CD4-positive, alpha-beta memory T cell (primary cell): ENCODE measurements at regions not wholly inside any gene's neighbourhood (a gene's known extent, or its start where the extent isn't known, plus 50 kb on each side); places are given as distances from the start of the nearest gene placed in this dataset.
"Not testable (repeated sequence)": the region's sequence is repeated elsewhere in the genome, so short reads cannot be mapped to it uniquely, and the experiment has no call there.

Source experiments
- CTCF ChIA-PET: fragments of 350-600 bp; sonication (Branson Sonifier 250); formaldehyde crosslinking; loops from one replicate; lab custom pipeline; 2021; ENCODE audit warnings: inconsistent platforms; ENCODE audit not compliant: partially characterized antibody; lab: Charles Lee
- POLR2A ChIA-PET: fragments of 350-600 bp; sonication (Branson Sonifier 250); formaldehyde crosslinking; loops from one replicate; lab custom pipeline; 2021; ENCODE audit not compliant: partially characterized antibody; lab: Charles Lee
- DNase-seq, 5 donors: peaks; one replicate each; pipeline versions ENCODE4 v3.0.0 to v3.0.0-alpha.2; 2020 to 2022; ENCODE audit warnings: mixed read lengths in 1 of 5
- H3K27ac ChIP-seq: one replicate; pipeline ENCODE4 v1.7.0; 2013; ENCODE audit warnings: low read depth, low read length
- H3K27me3 ChIP-seq: 2 replicates; pipeline ENCODE4 v1.7.0; 2013; ENCODE audit warnings: mild to moderate bottlenecking, low read length, moderate library complexity; ENCODE audit not compliant: insufficient read depth
- H3K36me3 ChIP-seq: 2 replicates; pipeline ENCODE4 v1.7.0; 2013; ENCODE audit warnings: mild to moderate bottlenecking, low read length, moderate library complexity; ENCODE audit not compliant: insufficient read depth
- H3K4me1 ChIP-seq: 2 replicates; pipeline ENCODE4 v1.7.0; 2013; ENCODE audit warnings: mild to moderate bottlenecking, low read length, moderate library complexity; ENCODE audit not compliant: insufficient read depth
- H3K4me3 ChIP-seq, 2 donors: one replicate each; pipeline ENCODE4 v1.7.0; 2013; ENCODE audit warnings: low read length in 2 of 2, mild to moderate bottlenecking in 1 of 2
- H3K9me3 ChIP-seq, 2 donors: one replicate each; pipeline ENCODE4 v1.7.0; 2013; ENCODE audit warnings: low read length in 2 of 2, control low read depth in 1 of 2; ENCODE audit not compliant: control insufficient read depth in 1 of 2
- H3K27ac Mint-ChIP-seq, 7 donors: one replicate each; pipeline ENCODE4 v1.8.0; 2020 to 2021; ENCODE audit warnings: mixed read lengths in 7 of 7, mild to moderate bottlenecking in 6 of 7, inconsistent platforms in 3 of 7, moderate library complexity in 3 of 7
- H3K27me3 Mint-ChIP-seq, 2 donors: one replicate each; pipeline ENCODE4 v1.8.0; 2020 to 2021; ENCODE audit warnings: mixed read lengths in 2 of 2
- H3K36me3 Mint-ChIP-seq, 2 donors: one replicate each; pipeline ENCODE4 v1.8.0; 2020 to 2021; ENCODE audit warnings: mixed read lengths in 2 of 2, inconsistent platforms in 1 of 2, mild to moderate bottlenecking in 1 of 2
- H3K4me1 Mint-ChIP-seq, 4 donors: one replicate each; pipeline ENCODE4 v1.8.0; 2020 to 2021; ENCODE audit warnings: mixed read lengths in 4 of 4, mild to moderate bottlenecking in 1 of 4
- H3K4me3 Mint-ChIP-seq, 8 donors: one replicate each; pipeline ENCODE4 v1.8.0; 2020 to 2021; ENCODE audit warnings: mixed read lengths in 8 of 8, mild to moderate bottlenecking in 7 of 8, moderate library complexity in 6 of 8, inconsistent platforms in 3 of 8
- H3K9me3 Mint-ChIP-seq, 8 donors: one replicate each; pipeline ENCODE4 v1.8.0; 2020 to 2021; ENCODE audit warnings: mixed read lengths in 8 of 8, mild to moderate bottlenecking in 5 of 8, inconsistent platforms in 3 of 8, moderate library complexity in 1 of 8
- intact Hi-C: fragments of 100-400 bp; cut with micrococcal nuclease; formaldehyde crosslinking; loops from one replicate; pipeline ENCODE4 v1.15.1; 2023

DNA sequence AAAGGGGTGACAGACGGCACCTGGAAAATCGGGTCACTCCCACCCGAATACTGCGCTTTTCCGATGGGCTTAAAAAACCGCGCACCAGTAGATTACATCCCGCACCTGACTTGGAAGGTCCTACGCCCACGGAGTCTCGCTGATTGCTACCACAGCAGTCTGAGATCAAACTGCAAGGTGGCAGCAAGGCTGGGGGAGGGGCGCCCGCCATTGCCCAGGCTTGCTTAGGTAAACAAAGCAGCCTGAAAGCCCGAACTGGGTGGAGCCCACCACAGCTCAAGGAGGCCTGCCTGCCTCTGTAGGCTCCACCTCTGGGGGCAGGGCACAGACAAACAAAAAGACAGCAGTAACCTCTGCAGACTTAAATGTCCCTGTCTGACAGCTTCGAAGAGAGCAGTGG, 234.2 kb upstream of the ANXA10 start:
- H3K4me1 Mint-ChIP-seq, POLR2A ChIA-PET: not testable (repeated sequence)
- H3K9me3 Mint-ChIP-seq, result peaks cover 0 to 12% (median 4%) of the 10 kb centered on the region in 8 donors

DNA sequence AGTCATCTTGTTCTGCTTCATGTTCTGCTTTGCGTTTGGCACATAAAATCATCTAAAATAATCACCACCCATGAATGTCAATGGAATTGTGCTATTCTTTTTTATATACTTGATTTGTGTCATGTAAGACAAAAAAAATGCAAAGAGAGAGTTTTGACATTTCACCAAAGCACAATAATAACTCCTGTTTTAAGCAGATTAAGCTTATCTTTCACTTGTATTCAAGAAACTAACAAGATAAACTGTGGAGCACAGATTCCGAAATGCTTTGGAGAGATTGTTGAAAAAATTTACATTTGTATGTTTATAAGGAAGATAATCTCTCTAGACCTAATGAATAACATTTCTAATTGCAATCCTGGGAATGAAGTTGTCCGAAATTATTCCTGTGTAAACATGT, 225.1 kb upstream of the ANXA10 start:
- Histone ChIP-seq H3K4me3 (no peak overlapping the region), H3K27me3 (no peaks in the 10 kb centered on the region), H3K36me3 (no peaks in the 10 kb centered on the region), H3K4me1 (no peaks in the 10 kb centered on the region), H3K9me3 (no peaks in the 10 kb centered on the region), H3K27ac (no peak overlapping the region)
- Mint-ChIP-seq H3K4me1 (no peaks in the 10 kb centered on the region), H3K36me3 (no peaks in the 10 kb centered on the region), H3K4me3 (no peak overlapping the region), H3K9me3 (peaks cover 0 to 2% (median 0%) of the 10 kb centered on the region in 8 donors), H3K27ac (no peak overlapping the region), H3K27me3 (no peaks in the 10 kb centered on the region)
- CTCF ChIA-PET, result no interaction called here
- POLR2A ChIA-PET, result no interaction called here
- DNase-seq, result no peak
- intact Hi-C loops, result no loop called here

More for the DNA sequence above, 234.2 kb upstream of the ANXA10 start:
- intact Hi-C loops, H3K36me3 ChIP-seq, H3K4me3 Mint-ChIP-seq, H3K4me3 ChIP-seq, H3K4me1 ChIP-seq, H3K9me3 ChIP-seq, H3K36me3 Mint-ChIP-seq, H3K27ac Mint-ChIP-seq, H3K27me3 Mint-ChIP-seq, DNase-seq, H3K27ac ChIP-seq, CTCF ChIA-PET, H3K27me3 ChIP-seq: not testable (repeated sequence)

GRCh38 chr4:167868163-167868562, 224.2 kb upstream of the ANXA10 start:
- Histone ChIP-seq H3K27me3 (no peaks in the 10 kb centered on the region), H3K36me3 (no peaks in the 10 kb centered on the region), H3K27ac (no peak overlapping the region), H3K4me3 (no peak overlapping the region), H3K4me1 (no peaks in the 10 kb centered on the region), H3K9me3 (no peaks in the 10 kb centered on the region)
- CTCF ChIA-PET, result no interaction called here
- H3K4me3 Mint-ChIP-seq, result no peak overlapping the region
- no peaks in the 10 kb centered on the region for H3K4me1 Mint-ChIP-seq
- intact Hi-C loops, result no loop called here
- H3K9me3 Mint-ChIP-seq, result peaks cover 0 to 4% (median 0%) of the 10 kb centered on the region in 8 donors
- no peaks in the 10 kb centered on the region for H3K36me3 Mint-ChIP-seq
- H3K27me3 Mint-ChIP-seq, result no peaks in the 10 kb centered on the region
- no peak for DNase-seq
- no peak overlapping the region for H3K27ac Mint-ChIP-seq
- POLR2A ChIA-PET, result no interaction called here

DNA sequence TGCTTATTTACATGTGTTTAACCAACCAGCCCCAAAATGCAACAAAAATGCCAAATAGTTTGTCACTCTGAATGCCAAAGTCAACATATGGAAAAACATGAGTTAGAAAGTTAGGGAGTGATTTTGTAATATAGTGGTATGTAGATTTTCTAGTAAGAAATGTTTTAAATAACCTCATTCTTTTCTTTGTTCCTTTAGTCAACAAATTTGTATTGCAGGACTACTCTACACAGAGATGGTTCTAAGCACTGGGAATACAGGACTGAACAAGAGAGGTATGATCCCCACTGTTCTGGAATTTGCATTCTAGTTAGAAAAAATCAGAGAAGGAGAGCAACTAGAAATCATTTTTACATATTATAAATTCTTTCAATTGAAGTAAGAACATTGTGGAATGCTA, 218.8 kb upstream of the ANXA10 start:
- POLR2A ChIA-PET, result no interaction called here
- no peaks in the 10 kb centered on the region for H3K4me1 Mint-ChIP-seq
- H3K27me3 Mint-ChIP-seq, result no peaks in the 10 kb centered on the region
- CTCF ChIA-PET, result no interaction called here
- intact Hi-C loops, result no loop called here
- Histone ChIP-seq H3K27me3 (no peaks in the 10 kb centered on the region), H3K27ac (no peak overlapping the region), H3K36me3 (no peaks in the 10 kb centered on the region), H3K4me3 (no peak overlapping the region), H3K4me1 (no peaks in the 10 kb centered on the region), H3K9me3 (no peaks in the 10 kb centered on the region)
- H3K27ac Mint-ChIP-seq, result no peak overlapping the region
- H3K9me3 Mint-ChIP-seq, result peaks cover 0 to 6% (median 1%) of the 10 kb centered on the region in 8 donors
- no peak for DNase-seq
- no peaks in the 10 kb centered on the region for H3K36me3 Mint-ChIP-seq
- H3K4me3 Mint-ChIP-seq, result no peak overlapping the region

- H3K9me3 Mint-ChIP-seq, POLR2A ChIA-PET, H3K4me1 Mint-ChIP-seq, H3K27me3 Mint-ChIP-seq, H3K9me3 ChIP-seq, DNase-seq, H3K4me3 ChIP-seq, H3K4me3 Mint-ChIP-seq, H3K27me3 ChIP-seq, H3K27ac ChIP-seq, H3K27ac Mint-ChIP-seq, H3K36me3 Mint-ChIP-seq, CTCF ChIA-PET, intact Hi-C loops, H3K36me3 ChIP-seq, H3K4me1 ChIP-seq: not testable (repeated sequence)
Measured at GRCh38 chr4:167876091-167876490, 216.2 kb upstream of the ANXA10 start.

DNA sequence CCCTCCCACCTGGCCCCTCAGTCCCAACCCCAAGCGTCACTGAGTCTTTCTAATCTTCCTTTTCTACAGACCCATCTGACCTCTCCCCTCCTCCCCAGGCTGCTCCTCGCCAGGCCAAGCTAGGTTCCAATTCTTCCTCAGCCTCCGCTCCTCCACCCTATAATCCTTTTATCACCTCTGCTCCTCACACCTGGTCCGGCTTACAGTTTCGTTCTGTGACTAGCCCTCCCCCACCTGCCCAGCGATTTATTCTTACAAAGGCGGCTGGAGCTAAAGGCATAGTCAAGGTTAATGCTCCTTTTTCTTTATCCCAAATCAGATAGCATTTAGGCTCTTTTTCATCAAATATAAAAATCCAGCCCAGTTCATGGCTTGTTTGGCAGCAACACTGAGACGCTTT, 214.5 kb upstream of the ANXA10 start:
- H3K4me3 Mint-ChIP-seq, H3K4me1 ChIP-seq, H3K36me3 Mint-ChIP-seq, H3K27ac ChIP-seq, H3K4me3 ChIP-seq, POLR2A ChIA-PET, DNase-seq, H3K4me1 Mint-ChIP-seq, intact Hi-C loops, H3K27me3 Mint-ChIP-seq, H3K27ac Mint-ChIP-seq, H3K9me3 ChIP-seq, H3K9me3 Mint-ChIP-seq, H3K27me3 ChIP-seq, H3K36me3 ChIP-seq, CTCF ChIA-PET: not testable (repeated sequence)

- no peak overlapping the region for H3K4me3 ChIP-seq
- peaks cover 0 to 3% (median 2%) of the 10 kb centered on the region in 8 donors for H3K9me3 Mint-ChIP-seq
- intact Hi-C loops, result no loop called here
- no peaks in the 10 kb centered on the region for H3K4me1 ChIP-seq
- DNase-seq, result no peak
- H3K36me3 Mint-ChIP-seq, result no peaks in the 10 kb centered on the region
- no peaks in the 10 kb centered on the region for H3K36me3 ChIP-seq
- no peaks in the 10 kb centered on the region for H3K27me3 Mint-ChIP-seq
- no peaks in the 10 kb centered on the region for H3K9me3 ChIP-seq
- H3K4me1 Mint-ChIP-seq, result no peaks in the 10 kb centered on the region
- CTCF ChIA-PET, result no interaction called here
- no peak overlapping the region for H3K4me3 Mint-ChIP-seq
- POLR2A ChIA-PET, result no interaction called here
- H3K27ac Mint-ChIP-seq, result no peak overlapping the region
- H3K27me3 ChIP-seq, result no peaks in the 10 kb centered on the region
- H3K27ac ChIP-seq, result no peak overlapping the region
Measured at GRCh38 chr4:167883266-167883665, 209.1 kb upstream of the ANXA10 start.

DNA sequence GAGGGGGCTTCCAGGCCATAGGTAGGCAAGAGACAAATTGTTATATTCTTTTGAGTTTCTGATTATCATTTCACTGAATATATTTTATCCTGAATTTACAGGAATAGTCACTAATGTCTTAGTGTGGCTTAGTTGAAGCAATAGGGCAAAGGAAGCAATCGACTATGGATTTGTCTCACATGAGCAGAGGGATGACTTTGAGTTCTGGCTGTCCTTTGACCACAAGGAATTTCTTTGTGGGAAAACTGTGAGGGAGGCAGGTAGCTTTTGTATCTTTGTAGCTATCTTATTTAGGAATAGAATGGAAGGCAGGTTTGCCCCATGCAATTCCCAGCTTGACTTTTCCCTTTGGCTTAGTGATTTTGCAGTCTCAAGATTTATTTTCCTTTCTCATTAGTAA, 207.3 kb upstream of the ANXA10 start:
- no peak for DNase-seq
- Mint-ChIP-seq H3K4me1 (no peaks in the 10 kb centered on the region), H3K4me3 (no peak overlapping the region), H3K27me3 (no peaks in the 10 kb centered on the region), H3K27ac (no peak overlapping the region), H3K9me3 (peaks cover 0 to 7% (median 4%) of the 10 kb centered on the region in 8 donors), H3K36me3 (no peaks in the 10 kb centered on the region)
- Histone ChIP-seq H3K4me1 (no peaks in the 10 kb centered on the region), H3K4me3 (no peak overlapping the region), H3K27me3 (no peaks in the 10 kb centered on the region), H3K36me3 (no peaks in the 10 kb centered on the region), H3K9me3 (no peaks in the 10 kb centered on the region), H3K27ac (no peak overlapping the region)
- intact Hi-C loops, result no loop called here
- CTCF ChIA-PET, result no interaction called here
- POLR2A ChIA-PET, result no interaction called here
